ENCODE measurements at regions not wholly inside any gene's neighbourhood (a gene's known extent, or its start where the extent isn't known, plus 50 kb on each side); places are given as distances from the start of the nearest gene placed in this dataset.

DNA sequence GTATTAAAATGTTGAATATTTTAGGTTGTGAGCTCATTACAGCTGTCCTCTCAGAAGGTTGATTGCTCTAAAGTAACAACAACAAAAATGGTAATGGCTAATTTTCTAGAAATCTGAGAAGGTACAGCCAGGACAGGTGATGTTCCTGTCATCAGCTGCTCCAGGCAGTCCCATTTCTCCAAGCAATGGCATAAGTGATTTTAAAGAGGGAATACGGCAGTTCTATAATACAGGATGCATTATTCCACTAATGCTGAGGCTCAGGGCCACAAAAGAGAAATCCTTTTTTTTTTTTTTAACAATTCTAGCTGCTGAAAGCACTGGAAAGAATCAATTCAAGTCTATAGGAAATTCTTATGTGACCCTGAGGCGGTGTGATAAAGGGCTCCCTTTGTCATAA lies 199.9 kb downstream of the PMAIP1 start:
- 94% methylated on average over 2 of the region's 2 CpGs for WGBS, 2 donors
- Histone ChIP-seq H3K36me3 (ENCODE audit: low read depth, missing control alignments) (no peaks in the 10 kb centered on the region), H3K27ac (no peak overlapping the region), H3K4me1 (no peaks in the 10 kb centered on the region), H3K9me3 (no peaks in the 10 kb centered on the region), H3K4me3 (no peak overlapping the region), H3K27me3 (no peaks in the 10 kb centered on the region)
- no peak for DNase-seq
- intact Hi-C loops (cut with DNase I; ENCODE audit: low total_unique reads), result no loop called here
- TF ChIP-seq CTCF (IDR thresholded peaks at IDR 0.05), result no peak
- TF ChIP-seq POLR2A (IDR thresholded peaks at IDR 0.05), result no peak

GRCh38 chr18:60096428-60096827 lies 196.6 kb downstream of the PMAIP1 start:
- TF ChIP-seq POLR2A (IDR thresholded peaks at IDR 0.05), result no peak
- TF ChIP-seq CTCF (IDR thresholded peaks at IDR 0.05), result no peak
- H3K36me3 ChIP-seq (ENCODE audit: low read depth, missing control alignments), result no peaks in the 10 kb centered on the region
- H3K9me3 ChIP-seq, result no peaks in the 10 kb centered on the region
- intact Hi-C loops (cut with DNase I; ENCODE audit: low total_unique reads), result no loop called here
- no peak for DNase-seq
- no peaks in the 10 kb centered on the region for H3K27me3 ChIP-seq
- no peak overlapping the region for H3K4me3 ChIP-seq
- H3K4me1 ChIP-seq, result no peaks in the 10 kb centered on the region
- H3K27ac ChIP-seq, result no peak overlapping the region
- WGBS, 2 donors, result 74 to 80% methylated on average over 1 of the region's 1 CpG

DNA sequence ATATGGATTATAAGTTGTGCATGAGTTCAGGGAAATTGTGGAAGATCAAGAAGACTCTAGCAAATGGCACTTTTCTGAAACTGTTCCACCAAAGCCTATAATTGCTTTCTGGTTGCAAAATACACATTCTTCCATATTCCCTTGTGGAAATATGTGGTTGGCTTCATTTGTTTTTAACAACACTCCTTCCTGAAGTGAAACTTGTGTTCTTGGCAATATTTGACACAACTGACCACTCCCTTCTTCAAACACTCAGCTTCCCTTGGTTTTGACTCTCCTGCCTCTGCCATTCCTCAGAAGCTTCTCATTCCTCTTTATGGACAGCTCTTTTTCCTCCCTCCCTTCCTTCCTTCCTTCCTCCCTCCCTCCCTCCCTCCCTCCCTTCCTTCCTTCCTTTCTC lies 192.3 kb downstream of the PMAIP1 start:
- Histone ChIP-seq H3K27me3 (no peaks in the 10 kb centered on the region), H3K27ac (no peak overlapping the region), H3K36me3 (ENCODE audit: low read depth, missing control alignments) (no peaks in the 10 kb centered on the region), H3K4me1 (no peaks in the 10 kb centered on the region), H3K4me3 (no peak overlapping the region), H3K9me3 (no peaks in the 10 kb centered on the region)
- TF ChIP-seq CTCF (IDR thresholded peaks at IDR 0.05) (no peak), POLR2A (IDR thresholded peaks at IDR 0.05) (no peak)
- intact Hi-C loops (cut with DNase I; ENCODE audit: low total_unique reads), result no loop called here
- DNase-seq, result no peak

DNA sequence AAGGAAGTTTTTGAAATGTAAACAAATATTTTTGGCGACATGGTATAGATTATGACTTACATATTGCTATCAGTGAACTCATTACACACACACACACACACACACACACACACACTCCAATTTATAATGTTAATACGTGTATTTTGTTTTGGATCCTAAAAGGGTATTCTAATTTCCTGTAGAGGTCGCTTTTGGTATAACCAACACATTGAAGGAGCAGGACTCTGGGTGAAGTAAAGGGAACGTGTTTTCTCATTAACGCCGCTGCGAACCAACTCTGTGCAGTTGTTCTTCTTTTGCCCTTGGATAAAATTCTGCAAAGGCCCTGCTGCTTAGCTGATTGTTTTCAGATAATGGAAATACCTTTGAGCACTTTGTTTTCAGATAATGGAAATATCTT lies 190.4 kb downstream of the PMAIP1 start:
- intact Hi-C loops (cut with DNase I; ENCODE audit: low total_unique reads), result no loop called here
- no peaks in the 10 kb centered on the region for H3K27me3 ChIP-seq
- TF ChIP-seq POLR2A (IDR thresholded peaks at IDR 0.05) (no peak), CTCF (IDR thresholded peaks at IDR 0.05) (peak in 2 of 3 experiments; percentile 18 to 24)
- H3K36me3 ChIP-seq (ENCODE audit: low read depth, missing control alignments), result no peaks in the 10 kb centered on the region
- 19 to 24% methylated on average over 7 of the region's 7 CpGs for WGBS, 2 donors
- no peak overlapping the region for H3K27ac ChIP-seq
- H3K4me1 ChIP-seq, result no peaks in the 10 kb centered on the region
- H3K9me3 ChIP-seq, result no peaks in the 10 kb centered on the region
- peak; percentile 22 for DNase-seq
- no peak overlapping the region for H3K4me3 ChIP-seq

DNA sequence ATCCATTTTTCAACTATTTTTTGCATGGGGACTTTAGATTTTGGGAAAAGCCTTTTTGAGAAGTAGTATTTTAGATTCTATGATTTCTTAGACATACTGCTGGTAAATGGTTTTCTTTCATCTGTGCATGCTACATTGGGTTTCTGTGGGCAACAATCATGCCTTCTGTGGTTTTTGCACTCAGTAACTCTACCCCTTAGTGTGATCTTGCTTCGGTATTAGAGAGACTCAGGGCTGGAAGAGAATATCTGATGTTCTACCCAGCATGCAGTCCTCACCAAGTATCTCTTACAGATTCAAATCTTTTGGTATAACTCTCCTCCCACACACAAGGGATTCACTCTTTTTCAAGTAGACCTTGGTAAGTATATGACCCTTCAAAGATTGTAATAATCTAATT lies 183.0 kb downstream of the PMAIP1 start:
- Histone ChIP-seq H3K9me3 (no peaks in the 10 kb centered on the region), H3K4me3 (no peak overlapping the region), H3K4me1 (no peaks in the 10 kb centered on the region), H3K27me3 (no peaks in the 10 kb centered on the region), H3K27ac (no peak overlapping the region), H3K36me3 (ENCODE audit: low read depth, missing control alignments) (no peaks in the 10 kb centered on the region)
- 75 to 80% methylated on average over 1 of the region's 1 CpG for WGBS, 2 donors
- no peak for DNase-seq
- TF ChIP-seq POLR2A (IDR thresholded peaks at IDR 0.05) (no peak), CTCF (IDR thresholded peaks at IDR 0.05) (no peak)
- intact Hi-C loops (cut with DNase I; ENCODE audit: low total_unique reads), result no loop called here

Data from testis (tissue), 2 donors.